SK-N-SH (cell line): ENCODE measurements at regions not wholly inside any gene's neighbourhood (a gene's known extent, or its start where the extent isn't known, plus 50 kb on each side); places are given as distances from the start of the nearest gene placed in this dataset.

Experiments used
- CTCF ChIA-PET: fragments of 300-600, 350-600 bp; formaldehyde crosslinking; extraction: SDS; loops from one replicate; lab custom pipeline; 2021; lab: Yijun Ruan, JAX
- POLR2A ChIA-PET: fragments of 350-600 bp; sonication (Branson Sonifier 250); formaldehyde crosslinking; extraction: SDS; loops from one replicate; lab custom pipeline; 2020; ENCODE audit warnings: antibody characterized with exemption, inconsistent platforms; lab: Yijun Ruan, JAX
- DNase-seq: peaks from one replicate; pipeline ENCODE4 v3.0.0; 2012
- H2AFZ ChIP-seq: fragments of 200-600 bp; sonication (generic); 2 replicates; pipeline ENCODE4 v1.8.1; 2016; ENCODE audit warnings: antibody characterized with exemption, mild to moderate bottlenecking, low read depth
- H3F3A ChIP-seq: fragments of 200-600 bp; sonication (generic); replicated peaks from 2 replicates; pipeline ENCODE3; 2016; ENCODE audit warnings: antibody characterized with exemption, mild to moderate bottlenecking; ENCODE audit not compliant: insufficient read depth
- H3K27ac ChIP-seq, 2 experiments: fragments of 200-500 bp in 1 of 2; fragments of 200-600 bp in 1 of 2; sonication (Bioruptor generic) in 1 of 2; sonication (generic), shearing (Covaris generic) in 1 of 2; 2 replicates each; pipeline versions ENCODE4 v1.5.1 to v1.6.1; 2014 to 2016; ENCODE audit warnings: low read depth in 2 of 2, inconsistent platforms in 1 of 2, low read length in 1 of 2, mild to moderate bottlenecking in 1 of 2, mixed read lengths in 1 of 2
- H3K27me3 ChIP-seq: fragments of 200-600 bp; sonication (generic), shearing (Covaris generic); 2 replicates; pipeline ENCODE4 v1.6.1; 2016; ENCODE audit warnings: mixed run types; ENCODE audit not compliant: insufficient read depth
- H3K36me3 ChIP-seq, 2 experiments: fragments of 200-500 bp in 1 of 2; fragments of 200-600 bp in 1 of 2; sonication (Bioruptor generic) in 1 of 2; sonication (generic) in 1 of 2; replicated peaks in 1 of 2; 2 replicates each; pipeline versions ENCODE3 to v1.5.1; 2014 to 2016; ENCODE audit warnings: low read length in 1 of 2, mild to moderate bottlenecking in 1 of 2; ENCODE audit not compliant: insufficient read depth in 2 of 2, control insufficient read depth in 1 of 2
- H3K4me1 ChIP-seq, 2 experiments: fragments of 200-500 bp in 1 of 2; fragments of 200-600 bp in 1 of 2; sonication (Bioruptor generic) in 1 of 2; sonication (generic), shearing (Covaris generic) in 1 of 2; 2 replicates each; pipeline versions ENCODE4 v1.5.1 to v1.6.1; 2014 to 2016; ENCODE audit warnings: low read depth in 1 of 2, low read length in 1 of 2, mixed run types in 1 of 2; ENCODE audit not compliant: insufficient read depth in 2 of 2, control insufficient read depth in 1 of 2
- H3K4me2 ChIP-seq: fragments of 200-600 bp; sonication (generic), shearing (Covaris generic); 2 replicates; pipeline ENCODE4 v1.6.1; 2017; ENCODE audit warnings: mixed run types
- H3K4me3 ChIP-seq, 2 experiments: fragments of 200-500 bp in 1 of 2; fragments of 200-600 bp in 1 of 2; sonication (Bioruptor generic) in 1 of 2; sonication (generic), shearing (Covaris generic) in 1 of 2; 2 replicates each; pipeline versions ENCODE4 v1.5.1 to v1.8.1; 2014 to 2016; ENCODE audit warnings: low read depth in 2 of 2, inconsistent platforms in 1 of 2, low read length in 1 of 2, mild to moderate bottlenecking in 1 of 2, mixed read lengths in 1 of 2, moderate library complexity in 1 of 2
- H3K79me2 ChIP-seq: fragments of 200-600 bp; sonication (generic); 2 replicates; pipeline ENCODE4 v1.8.1; 2017; ENCODE audit warnings: mild to moderate bottlenecking; ENCODE audit not compliant: insufficient read depth
- H3K9ac ChIP-seq: fragments of 200-600 bp; sonication (generic); 2 replicates; pipeline ENCODE4 v1.6.1; 2017; ENCODE audit warnings: mixed run types
- H3K9me2 ChIP-seq: fragments of 200-600 bp; sonication (generic); 2 replicates; pipeline ENCODE4 v1.6.1; 2017; ENCODE audit warnings: mixed run types
- H3K9me3 ChIP-seq: fragments of 200-600 bp; sonication (generic); 2 replicates; pipeline ENCODE4 v1.6.1; 2017; ENCODE audit warnings: mixed run types, mild to moderate bottlenecking, moderate library complexity
- H4K20me1 ChIP-seq: fragments of 200-600 bp; sonication (generic); 2 replicates; pipeline ENCODE4 v1.6.1; 2017; ENCODE audit warnings: mild to moderate bottlenecking, mixed run types; ENCODE audit not compliant: insufficient read depth
- CHD2 ChIP-seq: fragments of 150-350 bp; IDR thresholded peaks from 2 replicates; pipeline ENCODE4 v1.6.1; 2018; ENCODE audit warnings: low read length; ENCODE audit not compliant: partially characterized antibody
- ELF1 ChIP-seq: IDR thresholded peaks from 2 replicates; pipeline ENCODE4 v1.4.0; 2012
- EP300 ChIP-seq, 2 experiments: IDR thresholded peaks; 2 replicates each; pipeline versions ENCODE4 v1.4.0 to v1.6.1; 2012; ENCODE audit warnings: borderline replicate concordance in 1 of 2, low read depth in 1 of 2, low read length in 1 of 2
- EZH2phosphoT487 ChIP-seq: fragments of 200-600 bp; sonication (generic); IDR thresholded peaks from 2 replicates; pipeline ENCODE4 v1.6.1; 2017; ENCODE audit warnings: low read depth, mixed run types, mild to moderate bottlenecking, antibody characterized with exemption, moderate library complexity, borderline replicate concordance
- FOSL2 ChIP-seq: IDR thresholded peaks from 2 replicates; pipeline ENCODE4 v1.4.0; 2012; ENCODE audit warnings: low read depth, mild to moderate bottlenecking, moderate library complexity, borderline replicate concordance
- FOXJ3 ChIP-seq: sonication (generic); formaldehyde crosslinking; IDR thresholded peaks from 2 replicates; pipeline ENCODE4 v1.5.1; 2020; ENCODE audit warnings: mild to moderate bottlenecking, missing genetic modification reagents
- GABPA ChIP-seq: IDR thresholded peaks from 2 replicates; pipeline ENCODE4 v1.4.0; 2012; ENCODE audit warnings: low read depth, mild to moderate bottlenecking
- GATA2 ChIP-seq: sonication (generic); formaldehyde crosslinking; IDR thresholded peaks from 2 replicates; pipeline ENCODE4 v1.5.0; 2020; ENCODE audit warnings: mild to moderate bottlenecking, missing genetic modification reagents
- MAX ChIP-seq: IDR thresholded peaks from 2 replicates; pipeline ENCODE4 v1.4.0; 2012; ENCODE audit warnings: low read depth
- MEF2A ChIP-seq: IDR thresholded peaks from 2 replicates; pipeline ENCODE4 v1.4.0; 2012; ENCODE audit warnings: low read depth, borderline replicate concordance
- NFIC ChIP-seq: IDR thresholded peaks from 2 replicates; pipeline ENCODE4 v1.4.0; 2012; ENCODE audit warnings: borderline replicate concordance
- PBX3 ChIP-seq: IDR thresholded peaks from 2 replicates; pipeline ENCODE4; 2012
- POLR2AphosphoS5 ChIP-seq: IDR thresholded peaks from 2 replicates; pipeline ENCODE4 v1.6.1; 2012; ENCODE audit warnings: low read depth, low read length
- RAD21 ChIP-seq: IDR thresholded peaks from 2 replicates; pipeline ENCODE4 v1.6.1; 2012; ENCODE audit warnings: mild to moderate bottlenecking, low read length
- RFX5 ChIP-seq: IDR thresholded peaks from 2 replicates; pipeline ENCODE4 v1.6.1; 2012; ENCODE audit warnings: mild to moderate bottlenecking, improper control_type of control experiment, low read length
- RXRA ChIP-seq: IDR thresholded peaks from 2 replicates; pipeline ENCODE4 v1.4.0; 2012; ENCODE audit warnings: low read depth, mild to moderate bottlenecking, borderline replicate concordance
- TAF1 ChIP-seq: IDR thresholded peaks from 2 replicates; pipeline ENCODE4 v1.6.1; 2012; ENCODE audit warnings: low read depth, mild to moderate bottlenecking, low read length, moderate library complexity, borderline replicate concordance
- TCF12 ChIP-seq: IDR thresholded peaks from 2 replicates; pipeline ENCODE4 v1.4.0; 2012
- TEAD4 ChIP-seq: IDR thresholded peaks from 2 replicates; pipeline ENCODE4 v1.4.0; 2012; ENCODE audit warnings: mild to moderate bottlenecking, borderline replicate concordance; ENCODE audit not compliant: insufficient read depth
- YY1 ChIP-seq: IDR thresholded peaks from 2 replicates; pipeline ENCODE4 v1.4.0; 2012; ENCODE audit warnings: low read depth, mild to moderate bottlenecking
- WGBS: methylation state at CpG from one replicate; pipeline ENCODE4 v1.1.6; 2017; ENCODE audit warnings: low lambda C conversion rate; 5-methylcytosine and 5-hydroxymethylcytosine counted together
- TF ChIP-seq, protein P1 (sequence below): fragments of 200-600 bp; sonication (generic); IDR thresholded peaks from 2 replicates; pipeline ENCODE4 v1.6.1; 2017; ENCODE audit warnings: antibody characterized with exemption, mild to moderate bottlenecking, moderate library complexity
- TF ChIP-seq, protein P2 (sequence below): IDR thresholded peaks from 2 replicates; pipeline ENCODE4 v1.6.1; 2012; ENCODE audit warnings: mild to moderate bottlenecking, low read depth, low read length, moderate library complexity

GRCh38 chr2:120863661-120864320, 128.1 kb downstream of the GLI2 start:
- no peak overlapping the region for H3K9ac ChIP-seq
- no peak overlapping the region for H3K4me2 ChIP-seq
- no peak overlapping the region for H3K4me3 ChIP-seq
- peaks cover 3% of the 10 kb centered on the region for H3F3A ChIP-seq
- ChIA-PET POLR2A (no interaction called here), CTCF (interaction anchor here (0.8 to 1.9 kb wide), 2 partner anchors 128 to 168 kb away, joined by 3 to 4 read pairs; partner anchors contain the start of gene GLI2)
- WGBS: 88% methylated on average over 8 of the region's 10 CpGs
- no peak for DNase-seq
- H3K9me3 ChIP-seq: no peaks in the 10 kb centered on the region
- no peak for TF ChIP-seq MAX
- no peak for TF ChIP-seq EP300 (IDR thresholded peaks at IDR 0.05; ENCODE audit: borderline replicate concordance in 1 of 2, low read depth in 1 of 2, low read length in 1 of 2)
- TF ChIP-seq CHD2: no peak
- no peak for TF ChIP-seq MEF2A
- no peak for TF ChIP-seq FOSL2
- TF ChIP-seq, protein P1, sequence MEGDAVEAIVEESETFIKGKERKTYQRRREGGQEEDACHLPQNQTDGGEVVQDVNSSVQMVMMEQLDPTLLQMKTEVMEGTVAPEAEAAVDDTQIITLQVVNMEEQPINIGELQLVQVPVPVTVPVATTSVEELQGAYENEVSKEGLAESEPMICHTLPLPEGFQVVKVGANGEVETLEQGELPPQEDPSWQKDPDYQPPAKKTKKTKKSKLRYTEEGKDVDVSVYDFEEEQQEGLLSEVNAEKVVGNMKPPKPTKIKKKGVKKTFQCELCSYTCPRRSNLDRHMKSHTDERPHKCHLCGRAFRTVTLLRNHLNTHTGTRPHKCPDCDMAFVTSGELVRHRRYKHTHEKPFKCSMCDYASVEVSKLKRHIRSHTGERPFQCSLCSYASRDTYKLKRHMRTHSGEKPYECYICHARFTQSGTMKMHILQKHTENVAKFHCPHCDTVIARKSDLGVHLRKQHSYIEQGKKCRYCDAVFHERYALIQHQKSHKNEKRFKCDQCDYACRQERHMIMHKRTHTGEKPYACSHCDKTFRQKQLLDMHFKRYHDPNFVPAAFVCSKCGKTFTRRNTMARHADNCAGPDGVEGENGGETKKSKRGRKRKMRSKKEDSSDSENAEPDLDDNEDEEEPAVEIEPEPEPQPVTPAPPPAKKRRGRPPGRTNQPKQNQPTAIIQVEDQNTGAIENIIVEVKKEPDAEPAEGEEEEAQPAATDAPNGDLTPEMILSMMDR: no peak
- no peak for TF ChIP-seq FOXJ3 (CRISPR knock-in tag)
- TF ChIP-seq TEAD4: no peak
- no peak for TF ChIP-seq GATA2
- no peak for TF ChIP-seq TCF12
- TF ChIP-seq RFX5: no peak
- no peak for TF ChIP-seq ELF1
- TF ChIP-seq PBX3: no peak
- peaks cover 24 to 46% of the 10 kb centered on the region in 2 experiments for H3K4me1 ChIP-seq
- H3K9me2 ChIP-seq: no peaks in the 10 kb centered on the region
- H3K27ac ChIP-seq: no peak overlapping the region
- peaks cover 3% of the 10 kb centered on the region; the same call in 1 of the 2 replicates for H4K20me1 ChIP-seq
- H2AFZ ChIP-seq: no peak overlapping the region
- peaks cover 18% of the 10 kb centered on the region; the same call in 1 of the 2 replicates for H3K79me2 ChIP-seq
- no peaks in the 10 kb centered on the region for H3K27me3 ChIP-seq
- H3K36me3 ChIP-seq: no peaks in the 10 kb centered on the region

DNA sequence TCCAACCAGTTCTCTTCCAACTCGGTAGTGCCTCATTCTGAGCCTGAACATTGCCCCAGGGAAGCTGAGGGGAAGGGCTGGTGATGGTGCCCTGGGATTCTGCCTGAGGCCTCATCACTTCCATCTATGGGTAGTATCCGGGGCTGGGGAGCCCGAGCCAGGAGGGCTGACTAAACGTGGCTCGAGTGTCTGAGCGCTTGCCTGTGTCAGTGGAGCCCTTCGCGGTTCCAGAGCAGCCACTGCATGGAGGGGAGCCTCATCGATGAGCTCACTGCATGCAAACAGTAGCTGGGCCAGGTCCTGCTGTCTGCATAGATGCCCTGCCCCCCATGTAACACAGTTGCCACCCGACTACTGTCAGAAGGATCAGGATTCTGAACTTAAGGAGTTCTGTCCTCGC, 129.3 kb downstream of the GLI2 start:
- ChIA-PET CTCF (no interaction called here), POLR2A (no interaction called here)
- Histone ChIP-seq H2AFZ (no peak overlapping the region), H3K4me2 (no peak overlapping the region), H3K4me3 (no peak overlapping the region), H3K9me3 (no peaks in the 10 kb centered on the region), H3K27ac (no peak overlapping the region), H3K79me2 (peaks cover 22% of the 10 kb centered on the region; the same call in 1 of the 2 replicates), H3K9me2 (no peaks in the 10 kb centered on the region), H3K9ac (no peak overlapping the region), H4K20me1 (peaks cover 3% of the 10 kb centered on the region; the same call in 1 of the 2 replicates), H3K4me1 (peaks cover 24 to 42% of the 10 kb centered on the region in 2 experiments), H3K27me3 (no peaks in the 10 kb centered on the region), H3F3A (peaks cover 3% of the 10 kb centered on the region), H3K36me3 (no peaks in the 10 kb centered on the region)
- no peak for DNase-seq
- WGBS: 100% methylated on average over 1 of the region's 11 CpGs
- no peak for TF ChIP-seq FOXJ3 (CRISPR knock-in tag)
- no peak for TF ChIP-seq YY1
- no peak for TF ChIP-seq RXRA
- no peak for TF ChIP-seq RAD21
- TF ChIP-seq TAF1: no peak
- no peak for TF ChIP-seq GABPA
- no peak for TF ChIP-seq MAX
- TF ChIP-seq, protein P2, sequence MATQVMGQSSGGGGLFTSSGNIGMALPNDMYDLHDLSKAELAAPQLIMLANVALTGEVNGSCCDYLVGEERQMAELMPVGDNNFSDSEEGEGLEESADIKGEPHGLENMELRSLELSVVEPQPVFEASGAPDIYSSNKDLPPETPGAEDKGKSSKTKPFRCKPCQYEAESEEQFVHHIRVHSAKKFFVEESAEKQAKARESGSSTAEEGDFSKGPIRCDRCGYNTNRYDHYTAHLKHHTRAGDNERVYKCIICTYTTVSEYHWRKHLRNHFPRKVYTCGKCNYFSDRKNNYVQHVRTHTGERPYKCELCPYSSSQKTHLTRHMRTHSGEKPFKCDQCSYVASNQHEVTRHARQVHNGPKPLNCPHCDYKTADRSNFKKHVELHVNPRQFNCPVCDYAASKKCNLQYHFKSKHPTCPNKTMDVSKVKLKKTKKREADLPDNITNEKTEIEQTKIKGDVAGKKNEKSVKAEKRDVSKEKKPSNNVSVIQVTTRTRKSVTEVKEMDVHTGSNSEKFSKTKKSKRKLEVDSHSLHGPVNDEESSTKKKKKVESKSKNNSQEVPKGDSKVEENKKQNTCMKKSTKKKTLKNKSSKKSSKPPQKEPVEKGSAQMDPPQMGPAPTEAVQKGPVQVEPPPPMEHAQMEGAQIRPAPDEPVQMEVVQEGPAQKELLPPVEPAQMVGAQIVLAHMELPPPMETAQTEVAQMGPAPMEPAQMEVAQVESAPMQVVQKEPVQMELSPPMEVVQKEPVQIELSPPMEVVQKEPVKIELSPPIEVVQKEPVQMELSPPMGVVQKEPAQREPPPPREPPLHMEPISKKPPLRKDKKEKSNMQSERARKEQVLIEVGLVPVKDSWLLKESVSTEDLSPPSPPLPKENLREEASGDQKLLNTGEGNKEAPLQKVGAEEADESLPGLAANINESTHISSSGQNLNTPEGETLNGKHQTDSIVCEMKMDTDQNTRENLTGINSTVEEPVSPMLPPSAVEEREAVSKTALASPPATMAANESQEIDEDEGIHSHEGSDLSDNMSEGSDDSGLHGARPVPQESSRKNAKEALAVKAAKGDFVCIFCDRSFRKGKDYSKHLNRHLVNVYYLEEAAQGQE: no peak
- TF ChIP-seq CHD2: no peak
- no peak for TF ChIP-seq FOSL2
- TF ChIP-seq POLR2AphosphoS5: no peak
- TF ChIP-seq EZH2phosphoT487: no peak
- TF ChIP-seq NFIC: no peak
- no peak for TF ChIP-seq GATA2
